HFF-Myc (cell line): ENCODE measurements at regions not wholly inside any gene's neighbourhood (a gene's known extent, or its start where the extent isn't known, plus 50 kb on each side); places are given as distances from the start of the nearest gene placed in this dataset.

Source experiments
- DNase-seq: peaks from one replicate; pipeline ENCODE4 v3.0.0-alpha.2; 2011; ENCODE audit warnings: low read depth; ENCODE audit errors: extremely low read depth
- H3K4me3 ChIP-seq: replicated peaks from 2 replicates; pipeline ENCODE4 v1.5.1; 2011; ENCODE audit warnings: low read depth, mild to moderate bottlenecking, control low read depth, low read length
- CTCF ChIP-seq: IDR thresholded peaks from 2 replicates; pipeline ENCODE4 v1.5.1; 2012; ENCODE audit warnings: mild to moderate bottlenecking, low read depth, low read length, control low read depth; ENCODE audit errors: missing control alignments

DNA sequence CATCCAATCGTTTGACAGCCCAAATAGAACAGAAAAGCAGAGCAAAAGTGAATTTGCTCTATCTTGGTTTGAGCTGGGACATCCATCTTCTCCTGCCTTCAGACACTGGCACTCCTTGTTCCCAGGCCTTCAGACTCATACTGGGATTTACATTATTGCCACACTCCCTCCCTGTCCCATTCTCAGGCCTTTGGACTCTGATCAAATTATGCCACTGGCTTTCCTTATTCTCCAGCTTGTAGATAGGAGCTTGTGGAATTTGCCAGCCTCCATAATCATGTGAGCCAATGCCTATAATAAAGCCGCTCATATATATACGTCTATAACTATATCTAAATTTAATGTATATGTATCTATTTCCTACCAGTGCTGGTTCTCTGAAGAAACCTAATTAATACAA is 568.3 kb upstream of the KIRREL3 start:
- DNase-seq, result no peak
- TF ChIP-seq CTCF, result no peak
- no peak overlapping the region for H3K4me3 ChIP-seq

DNA sequence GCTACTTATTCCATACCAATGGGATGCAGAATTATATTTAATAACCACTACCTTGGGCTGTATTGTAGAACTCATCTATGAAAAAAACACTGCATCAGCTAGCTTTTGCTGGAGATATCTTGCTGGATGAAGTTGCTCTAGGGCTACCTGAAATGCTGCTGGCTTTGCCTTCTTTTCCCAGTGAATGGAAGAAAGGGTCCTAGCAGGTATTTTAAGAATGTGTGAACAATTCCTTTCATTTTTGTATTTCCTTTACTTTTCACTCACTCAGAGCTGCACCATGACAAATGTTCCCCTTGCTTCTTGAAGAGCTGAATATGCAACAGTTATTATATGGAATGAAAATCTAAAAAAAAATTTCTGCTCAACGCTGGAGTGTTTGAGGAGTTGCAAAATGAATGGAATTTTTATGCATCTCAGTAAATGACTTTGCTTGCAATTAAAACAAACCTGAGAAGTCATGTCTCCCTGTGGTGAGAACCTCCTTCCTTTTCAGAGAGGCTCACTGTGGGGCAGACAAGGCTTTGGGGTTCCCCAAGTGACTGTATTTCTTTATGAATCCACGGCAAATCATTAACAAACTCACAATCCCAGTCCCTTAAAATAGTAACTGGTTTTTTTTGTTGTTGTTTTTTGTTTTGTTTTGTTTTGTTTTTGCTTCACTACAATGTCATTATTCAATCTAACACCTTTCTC is 566.8 kb upstream of the KIRREL3 start:
- TF ChIP-seq CTCF, result no peak
- H3K4me3 ChIP-seq, result no peak overlapping the region
- DNase-seq, result no peak

- TF ChIP-seq CTCF, result no peak
- no peak for DNase-seq
- H3K4me3 ChIP-seq, result no peak overlapping the region
These were observed 564.2 kb upstream of the KIRREL3 start for GRCh38 chr11:127564810-127565209.

DNA sequence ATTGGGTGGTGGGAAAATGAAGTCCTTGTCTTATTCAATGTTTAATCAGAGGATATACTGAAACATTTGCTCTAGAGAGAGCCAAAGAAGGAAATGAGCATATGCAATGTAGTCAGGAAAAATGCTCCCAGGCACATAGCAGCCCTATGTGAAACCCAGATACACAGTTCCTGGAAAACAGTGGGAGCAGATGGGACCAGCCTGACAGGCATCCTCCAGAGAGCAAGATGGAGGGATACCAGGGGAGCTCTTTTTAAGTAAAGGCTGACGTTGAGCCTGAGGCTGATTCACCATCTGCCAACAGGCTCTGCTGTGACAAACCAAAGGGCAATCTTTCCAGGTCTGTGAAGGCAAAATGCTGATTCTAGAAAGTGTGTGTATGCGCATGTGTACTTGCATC is 559.4 kb upstream of the KIRREL3 start:
- TF ChIP-seq CTCF, result no peak
- no peak for DNase-seq
- no peak overlapping the region for H3K4me3 ChIP-seq

DNA sequence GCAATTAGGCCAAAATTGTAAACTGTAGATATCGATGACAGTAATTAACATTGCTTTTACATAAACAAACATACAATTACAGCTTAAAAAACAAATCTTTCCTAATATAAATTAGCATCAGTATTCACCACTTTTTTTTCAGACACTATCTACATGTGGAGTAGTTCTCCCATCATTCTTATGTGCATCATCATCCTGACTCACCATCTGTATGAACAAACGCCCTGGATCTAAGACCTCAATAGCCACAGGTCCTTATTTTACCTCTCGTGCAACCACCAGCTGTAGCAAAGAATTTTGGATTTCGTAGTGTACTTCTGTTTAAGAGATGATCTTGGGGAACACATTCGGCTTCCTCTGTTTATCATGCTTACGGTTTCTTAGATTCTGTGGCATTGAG is 551.9 kb upstream of the KIRREL3 start:
- H3K4me3 ChIP-seq, result no peak overlapping the region
- no peak for TF ChIP-seq CTCF
- DNase-seq, result no peak

- no peak for TF ChIP-seq CTCF
- no peak for DNase-seq
These were observed 530.6 kb upstream of the KIRREL3 start for GRCh38 chr11:127531167-127531566.

GRCh38 chr11:127528297-127528696 is 527.7 kb upstream of the KIRREL3 start:
- DNase-seq, result no peak
- H3K4me3 ChIP-seq, result no peak overlapping the region
- no peak for TF ChIP-seq CTCF

More at GRCh38 chr11:127531167-127531566, 530.6 kb upstream of the KIRREL3 start:
- H3K4me3 ChIP-seq, result no peak overlapping the region
